ENCODE measurements at regions not wholly inside any gene's neighbourhood (a gene's known extent, or its start where the extent isn't known, plus 50 kb on each side); places are given as distances from the start of the nearest gene placed in this dataset.
"Not testable (repeated sequence)": the region's sequence is repeated elsewhere in the genome, so short reads cannot be mapped to it uniquely, and the experiment has no call there.

GRCh38 chr1:79232818-79233217, 226.3 kb upstream of the ADGRL4 start:
- Histone ChIP-seq H3K4me1 (no peaks in the 10 kb centered on the region), H3K9me3 (no peaks in the 10 kb centered on the region), H3K27me3 (no peaks in the 10 kb centered on the region), H3K27ac (no peak overlapping the region), H3K4me3 (no peak overlapping the region), H3K36me3 (no peaks in the 10 kb centered on the region)
- no peak for DNase-seq
- TF ChIP-seq POLR2A (IDR thresholded peaks at IDR 0.05) (no peak), CTCF (IDR thresholded peaks at IDR 0.05) (no peak)
- intact Hi-C loops (cut with DNase I) = no loop called here

- H3K27me3 ChIP-seq; H3K36me3 ChIP-seq; intact Hi-C loops (cut with DNase I); H3K4me1 ChIP-seq; H3K27ac ChIP-seq; DNase-seq; H3K9me3 ChIP-seq; H3K4me3 ChIP-seq: not testable (repeated sequence)
- WGBS, 2 donors = 60 to 61% methylated on average over 4 of the region's 4 CpGs
These were observed 224.2 kb upstream of the ADGRL4 start for GRCh38 chr1:79230751-79231150.

- no peak for DNase-seq
- no peak overlapping the region for H3K4me3 ChIP-seq
- H3K27me3 ChIP-seq = no peaks in the 10 kb centered on the region
- WGBS, 2 donors = 66 to 77% methylated on average over 2 of the region's 2 CpGs
- H3K27ac ChIP-seq = no peak overlapping the region
- intact Hi-C loops (cut with DNase I) = no loop called here
- no peaks in the 10 kb centered on the region for H3K36me3 ChIP-seq
- no peak for TF ChIP-seq POLR2A (IDR thresholded peaks at IDR 0.05)
- TF ChIP-seq CTCF (IDR thresholded peaks at IDR 0.05) = no peak
- H3K9me3 ChIP-seq = no peaks in the 10 kb centered on the region
- no peaks in the 10 kb centered on the region for H3K4me1 ChIP-seq
These were observed 220.4 kb upstream of the ADGRL4 start for GRCh38 chr1:79226963-79227362.

GRCh38 chr1:79224537-79224936, 218.0 kb upstream of the ADGRL4 start:
- Histone ChIP-seq H3K27ac (no peak overlapping the region), H3K27me3 (no peaks in the 10 kb centered on the region), H3K4me3 (no peak overlapping the region), H3K9me3 (peaks cover 0 to 14% (median 0%) of the 10 kb centered on the region in 3 donors), H3K36me3 (no peaks in the 10 kb centered on the region), H3K4me1 (no peaks in the 10 kb centered on the region)
- no peak for TF ChIP-seq CTCF (IDR thresholded peaks at IDR 0.05)
- 62 to 71% methylated on average over 3 of the region's 3 CpGs for WGBS, 2 donors
- DNase-seq = no peak
- intact Hi-C loops (cut with DNase I) = no loop called here

GRCh38 chr1:79220509-79220908, 214.0 kb upstream of the ADGRL4 start:
- no peak for DNase-seq
- intact Hi-C loops (cut with DNase I) = no loop called here
- WGBS, 2 donors = 68 to 70% methylated on average over 2 of the region's 2 CpGs
- no peaks in the 10 kb centered on the region for H3K36me3 ChIP-seq
- H3K4me1 ChIP-seq = no peaks in the 10 kb centered on the region
- H3K27me3 ChIP-seq = no peaks in the 10 kb centered on the region
- peaks cover 0 to 14% (median 0%) of the 10 kb centered on the region in 3 donors for H3K9me3 ChIP-seq
- no peak overlapping the region for H3K4me3 ChIP-seq
- no peak overlapping the region for H3K27ac ChIP-seq
- TF ChIP-seq CTCF (IDR thresholded peaks at IDR 0.05) = no peak
- no peak for TF ChIP-seq POLR2A (IDR thresholded peaks at IDR 0.05)

- TF ChIP-seq POLR2A (IDR thresholded peaks at IDR 0.05) (no peak), CTCF (IDR thresholded peaks at IDR 0.05) (no peak)
- DNase-seq = no peak
- WGBS, 2 donors = 74 to 76% methylated on average over 4 of the region's 4 CpGs
- Histone ChIP-seq H3K4me1 (no peaks in the 10 kb centered on the region), H3K27ac (no peak overlapping the region), H3K4me3 (no peak overlapping the region), H3K36me3 (no peaks in the 10 kb centered on the region), H3K9me3 (peaks cover 0 to 3% (median 0%) of the 10 kb centered on the region in 3 donors), H3K27me3 (no peaks in the 10 kb centered on the region)
- intact Hi-C loops (cut with DNase I) = no loop called here
These were observed 208.8 kb upstream of the ADGRL4 start for GRCh38 chr1:79215311-79215710.
